HG02678 (cell line): ENCODE measurements at regions not wholly inside any gene's neighbourhood (a gene's known extent, or its start where the extent isn't known, plus 50 kb on each side); places are given as distances from the start of the nearest gene placed in this dataset.
A peak's percentile ranks its signal among the peaks of the same experiment; 100 is the strongest.

Source experiments
- ATAC-seq: cut with Tn5 transposase; IDR thresholded peaks from one replicate; pipeline ENCODE4 v1.9.1; 2021; ENCODE audit warnings: mild to moderate bottlenecking, moderate library complexity; ENCODE audit not compliant: unreplicated experiment

- ATAC-seq, result no peak
Measured at GRCh38 chr4:29521281-29521680, 1198.9 kb upstream of the PCDH7 start.

DNA sequence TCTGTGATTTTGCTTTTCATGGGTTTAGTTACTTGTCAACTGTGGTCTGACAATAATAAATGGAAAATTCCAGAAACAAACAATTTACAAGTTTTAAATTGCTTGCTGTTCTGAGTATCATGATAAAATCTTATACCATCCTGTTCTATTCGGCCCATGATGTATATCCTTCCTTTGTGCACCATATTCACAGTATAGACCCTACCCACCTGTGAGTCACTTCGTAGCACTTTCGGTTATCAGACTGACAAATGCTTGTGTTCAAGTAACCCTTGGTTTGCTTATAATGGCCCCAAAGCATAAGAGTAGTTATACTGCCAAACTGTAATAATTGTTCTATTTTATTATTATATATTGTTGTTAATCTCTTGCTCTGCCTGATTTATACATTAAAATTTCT lies 1183.4 kb upstream of the PCDH7 start:
- ATAC-seq, result no peak

GRCh38 chr4:29538889-29539646 lies 1181.1 kb upstream of the PCDH7 start:
- no peak for ATAC-seq

GRCh38 chr4:29540439-29541102 lies 1179.6 kb upstream of the PCDH7 start:
- peak; percentile 60 for ATAC-seq

DNA sequence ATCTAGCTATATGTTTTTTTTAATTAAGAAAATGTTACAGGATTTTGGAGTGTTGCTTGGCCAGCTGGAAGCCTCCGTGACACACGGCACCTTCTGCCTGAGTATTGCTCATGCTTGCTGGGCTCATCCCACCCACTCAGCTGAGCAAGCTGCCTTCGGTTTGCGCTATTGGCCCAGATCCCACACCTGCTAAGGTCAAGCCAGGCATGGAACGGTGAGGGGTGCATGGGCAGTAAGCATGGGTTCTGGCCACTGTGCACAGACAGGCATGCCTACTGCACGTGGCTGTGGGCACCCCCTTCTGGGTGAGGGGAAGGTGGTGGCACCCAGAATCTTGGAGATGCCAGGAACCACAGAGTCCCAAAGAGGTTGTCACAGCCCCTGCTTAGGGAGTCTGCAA lies 1178.4 kb upstream of the PCDH7 start:
- ATAC-seq, result no peak

DNA sequence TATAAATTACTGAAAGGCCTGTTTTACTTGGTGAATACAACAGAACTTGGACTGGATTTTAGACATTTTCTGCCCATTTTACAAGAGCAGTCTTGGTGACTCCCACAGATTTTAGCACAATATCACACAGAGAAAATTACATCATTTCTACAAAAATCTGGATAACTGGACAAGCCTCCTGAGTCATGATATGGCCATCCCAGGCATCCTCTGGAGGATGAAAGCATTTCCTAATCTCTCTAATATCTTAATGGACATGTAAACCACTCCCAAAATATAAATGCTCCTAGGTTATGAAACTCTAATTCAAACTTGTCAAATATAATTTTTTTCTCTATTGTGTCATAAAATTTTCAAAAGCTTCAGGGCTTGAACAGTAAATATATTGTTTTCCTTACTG lies 1170.8 kb upstream of the PCDH7 start:
- no peak for ATAC-seq

DNA sequence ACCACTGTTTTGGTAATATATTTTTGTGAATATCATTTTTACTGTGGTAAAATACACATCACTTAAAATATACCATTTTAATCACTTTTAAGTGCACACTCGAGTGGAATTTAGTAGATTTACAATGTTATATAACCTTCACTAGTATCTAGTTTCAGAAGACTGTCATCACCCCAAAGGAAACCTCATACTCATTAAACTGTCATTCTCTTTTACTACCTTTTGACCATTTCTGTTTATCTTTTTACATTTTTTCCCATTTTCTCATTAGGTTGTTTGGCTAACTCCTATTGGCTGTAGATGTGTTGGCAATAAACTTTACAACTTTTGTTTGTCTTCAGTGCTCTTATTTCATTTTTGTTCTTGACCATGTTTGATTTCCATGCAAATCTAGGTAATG lies 1168.3 kb upstream of the PCDH7 start:
- ATAC-seq, result no peak

DNA sequence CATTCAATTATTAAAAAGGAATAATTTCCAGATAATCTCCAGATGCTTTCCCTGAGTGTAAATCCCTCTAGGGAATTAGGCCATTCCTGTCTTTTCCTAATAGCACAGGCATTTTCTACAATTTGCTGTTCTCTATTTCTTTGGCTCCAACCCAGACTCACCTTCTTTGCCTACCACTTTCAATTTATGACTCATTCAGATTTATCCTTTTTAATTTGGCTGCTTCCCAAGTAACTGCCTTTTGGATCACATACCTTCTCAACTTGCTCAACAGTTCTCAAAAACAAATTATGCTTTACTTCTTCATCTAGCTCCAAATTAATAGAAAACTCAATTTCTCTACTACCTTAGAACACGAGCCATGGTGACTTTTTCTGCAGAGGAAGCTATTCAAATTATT lies 1166.3 kb upstream of the PCDH7 start:
- ATAC-seq, result no peak

DNA sequence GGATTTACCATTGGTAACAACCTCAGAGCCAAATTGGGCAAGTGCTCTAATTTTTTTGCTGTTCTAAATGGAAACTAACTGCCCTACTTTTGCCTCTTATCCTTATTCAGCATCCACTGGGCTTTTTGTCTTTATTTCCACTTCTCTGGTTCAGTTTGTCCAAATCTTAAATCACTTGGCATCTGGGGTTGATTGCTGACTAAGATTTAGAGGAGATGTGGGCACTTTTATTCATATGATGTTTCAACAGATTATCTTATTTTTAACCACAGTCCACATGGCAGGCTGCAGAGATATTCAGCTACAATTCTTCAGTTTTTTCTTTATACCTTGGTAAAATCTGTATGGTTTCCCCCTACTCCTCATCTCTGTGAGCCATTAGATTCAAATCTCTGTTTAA lies 1161.4 kb upstream of the PCDH7 start:
- ATAC-seq, result no peak

DNA sequence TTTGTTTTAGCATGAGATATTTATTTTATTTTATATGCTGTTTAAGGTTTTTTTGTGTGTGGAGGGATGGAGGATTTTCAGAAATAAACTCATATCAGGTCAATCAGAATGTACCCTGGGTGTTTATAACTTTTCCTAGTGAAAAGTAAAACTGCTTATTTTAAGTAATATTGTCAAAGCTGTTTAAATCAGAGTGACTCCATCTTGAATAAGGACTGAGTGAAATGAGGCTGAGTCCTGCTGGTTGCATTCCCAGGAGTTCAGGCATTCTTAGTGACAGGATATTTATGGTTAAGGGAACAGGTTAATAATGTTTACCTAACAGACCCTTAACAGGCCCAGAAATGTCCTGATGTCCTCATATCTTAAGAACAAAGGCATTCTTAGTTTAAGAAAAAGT lies 1160.9 kb upstream of the PCDH7 start:
- no peak for ATAC-seq

DNA sequence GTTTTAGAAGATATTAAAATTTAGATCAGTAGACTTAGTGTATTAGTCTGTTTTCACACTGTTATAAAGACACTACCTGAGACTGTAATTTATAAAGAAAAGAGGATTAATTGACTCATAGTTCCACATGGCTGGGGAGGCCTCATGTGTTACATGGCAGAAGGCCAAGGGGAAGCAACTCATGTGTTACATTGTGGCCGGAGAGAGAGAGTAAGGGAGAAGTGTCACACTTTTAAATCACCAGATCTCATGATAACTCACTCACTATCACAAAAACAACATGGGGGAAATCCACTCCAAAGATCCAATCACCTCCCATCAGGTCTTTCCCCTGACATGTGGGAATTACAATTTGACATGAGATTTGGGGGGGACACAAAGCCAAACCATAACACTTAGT lies 1159.7 kb upstream of the PCDH7 start:
- ATAC-seq, result no peak

- ATAC-seq, result no peak
Measured at GRCh38 chr4:29565256-29565655, 1154.9 kb upstream of the PCDH7 start.

- no peak for ATAC-seq
Measured at GRCh38 chr4:29566371-29566770, 1153.8 kb upstream of the PCDH7 start.

DNA sequence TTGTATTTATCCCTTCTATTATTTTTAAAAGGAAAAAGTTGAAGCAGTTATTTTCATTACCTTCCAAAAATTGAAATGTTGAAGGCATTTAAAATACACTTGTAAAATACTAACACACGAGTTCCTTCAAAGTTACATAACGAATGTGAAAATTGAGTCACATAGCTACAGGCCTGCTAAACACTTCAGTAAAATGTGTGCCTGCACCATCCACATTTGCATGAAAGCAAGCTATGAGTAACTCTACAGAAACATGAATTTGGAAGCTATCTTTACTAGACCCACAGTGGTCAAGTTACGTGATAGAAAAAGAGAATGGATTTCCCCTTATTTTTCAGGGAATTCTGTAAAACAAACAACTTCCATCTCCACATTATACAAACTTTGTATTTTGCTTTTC lies 1148.8 kb upstream of the PCDH7 start:
- no peak for ATAC-seq

- no peak for ATAC-seq
Measured at GRCh38 chr4:29578329-29578728, 1141.8 kb upstream of the PCDH7 start.

- no peak for ATAC-seq
Measured at GRCh38 chr4:29581457-29581856, 1138.7 kb upstream of the PCDH7 start.

GRCh38 chr4:29588617-29589016 lies 1131.6 kb upstream of the PCDH7 start:
- ATAC-seq, result no peak

- ATAC-seq, result no peak
Measured at GRCh38 chr4:29596228-29596627, 1123.9 kb upstream of the PCDH7 start.

DNA sequence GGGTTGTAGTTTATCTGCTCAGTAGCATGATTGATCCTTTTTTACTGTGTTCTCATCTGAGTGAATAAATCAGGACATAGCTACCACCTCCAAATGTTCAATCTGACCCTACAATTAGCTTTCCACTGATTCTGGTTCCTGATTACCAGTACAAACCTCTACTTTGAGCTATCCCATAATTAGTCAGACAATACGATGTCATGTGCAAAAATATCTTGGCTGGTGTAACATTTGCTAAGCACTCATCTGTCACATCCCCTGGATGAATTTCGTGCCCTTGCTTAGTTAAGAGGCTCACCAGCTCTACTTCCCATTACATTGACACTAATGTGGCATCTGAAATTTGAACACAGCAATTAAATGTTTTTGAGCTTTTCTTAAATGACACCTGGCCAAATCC lies 1101.0 kb upstream of the PCDH7 start:
- ATAC-seq, result no peak

DNA sequence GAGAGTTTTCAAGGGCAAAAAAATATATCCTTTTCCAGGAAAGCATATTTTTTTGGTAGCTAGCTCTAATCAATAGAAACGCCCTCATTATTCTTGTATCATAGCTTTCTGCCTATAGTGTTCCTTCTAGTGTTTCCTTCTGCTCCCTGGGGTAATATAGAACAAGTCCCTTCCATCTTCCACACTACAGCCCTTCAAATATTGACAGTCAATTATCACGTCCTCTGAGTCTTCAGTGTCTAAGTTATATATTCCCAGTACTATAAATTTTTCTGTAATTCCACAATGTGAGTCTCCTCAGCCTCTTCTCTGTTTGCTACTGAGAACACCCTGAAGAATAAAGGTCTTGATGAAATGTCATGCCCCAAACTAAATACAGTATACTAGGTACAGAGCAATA lies 1088.0 kb upstream of the PCDH7 start:
- ATAC-seq, result no peak

GRCh38 chr4:29636961-29637360 lies 1083.2 kb upstream of the PCDH7 start:
- ATAC-seq, result no peak

GRCh38 chr4:29653221-29653620 lies 1066.9 kb upstream of the PCDH7 start:
- ATAC-seq, result no peak

GRCh38 chr4:29680644-29681043 lies 1039.5 kb upstream of the PCDH7 start:
- ATAC-seq, result no peak
